Stimulated activated CD4-positive, alpha-beta T cell treated with anti-CD3 and anti-CD28 coated beads, Interleukin-1b, Interleukin-23, amount 100 ng/mL, for 24 hours (primary cell): ENCODE measurements at regions not wholly inside any gene's neighbourhood (a gene's known extent, or its start where the extent isn't known, plus 50 kb on each side); places are given as distances from the start of the nearest gene placed in this dataset.
"Not testable (repeated sequence)": the region's sequence is repeated elsewhere in the genome, so short reads cannot be mapped to it uniquely, and the experiment has no call there.

Experiments
- DNase-seq, 4 experiments: peaks; one replicate each; pipeline ENCODE4 v3.0.0-alpha.2; 2020; ENCODE audit warnings: low read depth in 4 of 4, low spot score in 1 of 4

DNA sequence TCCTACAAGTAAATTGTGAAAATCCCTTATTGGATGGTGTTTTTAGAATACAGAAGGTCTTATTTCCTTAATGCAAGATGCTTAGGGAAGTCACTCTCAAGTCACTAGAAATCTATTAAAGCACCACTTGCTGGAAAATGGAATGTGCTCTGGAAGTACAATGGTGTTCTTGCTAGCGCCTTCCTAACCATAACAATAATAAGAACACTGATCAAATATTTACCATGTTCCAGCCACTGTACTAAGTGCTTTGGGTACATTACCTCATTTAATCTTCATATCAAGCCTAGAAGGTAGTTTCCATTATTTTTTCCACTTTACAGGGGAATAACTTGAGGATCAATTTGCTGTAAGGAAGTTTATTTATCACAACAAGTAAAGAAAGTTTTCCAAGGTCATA lies 75.1 kb downstream of the FAM72B start:
- not testable (repeated sequence) for DNase-seq

GRCh38 chr1:121116522-121117297 lies 67.4 kb downstream of the FAM72B start:
- not testable (repeated sequence) for DNase-seq

GRCh38 chr1:121117298-121117611 lies 66.9 kb downstream of the FAM72B start:
- DNase-seq = not testable (repeated sequence)

DNA sequence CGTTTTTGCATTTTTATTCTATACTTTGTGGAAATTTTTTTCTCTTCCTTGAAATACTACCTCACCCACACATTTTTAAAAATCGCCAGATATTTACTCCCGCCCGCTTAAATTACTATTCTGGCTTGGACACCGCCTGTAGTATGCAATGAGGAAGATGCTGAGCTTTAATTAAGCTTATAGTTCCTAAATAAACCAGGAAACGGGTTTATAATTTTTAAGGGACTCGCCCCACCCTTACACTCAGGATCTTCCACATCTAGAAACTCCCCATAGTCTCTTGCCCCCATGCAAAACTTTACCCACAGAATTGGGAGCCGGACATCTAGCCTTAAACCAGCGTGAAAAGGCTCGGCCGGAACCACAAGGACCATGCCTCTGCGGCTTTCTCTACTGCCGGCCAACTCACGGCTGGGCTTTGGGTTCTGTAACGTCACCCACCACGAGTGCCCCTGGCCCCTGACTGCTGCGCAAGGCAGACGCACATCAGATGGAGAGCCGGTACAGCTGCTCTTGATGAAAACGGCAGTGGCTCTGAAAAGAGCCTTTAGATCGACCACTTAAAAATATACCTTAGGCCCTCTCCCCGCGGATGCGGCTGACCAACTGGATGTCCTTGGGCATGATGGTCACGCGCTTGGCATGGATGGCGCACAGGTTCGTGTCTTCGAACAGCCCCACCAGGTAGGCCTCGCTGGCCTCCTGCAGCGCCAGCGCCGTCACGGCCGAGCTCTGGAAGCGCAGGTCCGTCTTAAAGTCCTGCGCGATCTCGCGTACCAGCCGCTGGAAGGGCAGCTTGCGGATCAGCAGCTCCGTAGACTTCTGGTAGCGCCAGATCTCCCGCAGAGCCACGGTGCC lies 66.3 kb downstream of the FAM72B start:
- DNase-seq = not testable (repeated sequence)
